ENCODE measurements at regions not wholly inside any gene's neighbourhood (a gene's known extent, or its start where the extent isn't known, plus 50 kb on each side); places are given as distances from the start of the nearest gene placed in this dataset.
A peak's percentile ranks its signal among the peaks of the same experiment; 100 is the strongest.
"Not testable (repeated sequence)": the region's sequence is repeated elsewhere in the genome, so short reads cannot be mapped to it uniquely, and the experiment has no call there.

DNA sequence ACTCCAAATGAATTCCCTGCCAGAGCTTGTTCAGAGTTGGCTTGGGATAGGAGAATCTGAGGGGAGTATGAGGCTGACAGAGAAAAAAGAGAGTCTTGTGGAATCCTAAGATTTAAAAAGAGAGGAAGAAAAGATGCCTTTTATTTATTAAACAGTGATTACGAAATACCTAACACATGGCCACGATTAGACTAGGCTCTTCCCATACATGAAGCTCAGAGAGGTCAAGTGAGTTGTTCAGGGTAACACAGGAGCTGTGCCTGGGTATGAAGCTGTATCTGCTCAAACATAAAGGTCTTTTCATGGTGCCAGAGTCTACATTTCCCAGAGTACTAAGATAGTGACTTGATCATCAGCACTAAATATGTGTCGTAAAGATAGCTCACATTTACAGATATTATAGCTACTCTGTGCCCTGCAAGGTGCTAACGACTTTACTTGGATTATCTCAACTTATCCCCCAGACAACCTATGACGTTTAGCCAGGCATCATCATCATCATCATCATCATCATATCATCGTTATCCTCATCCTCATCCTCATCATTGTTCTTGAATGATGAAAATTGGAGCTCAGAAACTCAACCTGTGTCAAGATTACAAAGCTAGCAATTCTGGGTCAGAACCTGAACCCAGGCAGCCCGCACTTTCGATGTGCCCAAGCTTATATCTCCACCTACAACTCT is 500.8 kb downstream of the NPIPA7 start:
- no peak for DNase-seq

DNA sequence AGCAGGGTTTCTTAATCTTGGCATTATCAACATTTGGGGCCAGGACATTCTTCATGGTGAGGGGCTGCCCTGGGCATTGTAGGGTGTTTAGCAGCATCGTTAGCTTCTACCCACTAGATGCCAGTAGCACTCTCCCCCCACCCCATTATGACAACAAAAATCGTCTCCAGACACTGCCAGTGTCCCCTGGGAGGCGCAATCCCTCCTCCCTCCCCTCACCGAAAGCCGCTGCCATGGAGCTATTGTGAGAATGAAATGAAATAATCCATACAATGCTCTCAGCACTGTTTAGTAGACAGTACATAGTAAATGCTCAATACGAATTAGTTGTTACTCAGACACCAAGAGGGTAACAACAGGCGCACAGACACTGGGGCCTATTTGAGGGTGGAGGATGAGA is 502.9 kb downstream of the NPIPA7 start:
- DNase-seq, result no peak

DNA sequence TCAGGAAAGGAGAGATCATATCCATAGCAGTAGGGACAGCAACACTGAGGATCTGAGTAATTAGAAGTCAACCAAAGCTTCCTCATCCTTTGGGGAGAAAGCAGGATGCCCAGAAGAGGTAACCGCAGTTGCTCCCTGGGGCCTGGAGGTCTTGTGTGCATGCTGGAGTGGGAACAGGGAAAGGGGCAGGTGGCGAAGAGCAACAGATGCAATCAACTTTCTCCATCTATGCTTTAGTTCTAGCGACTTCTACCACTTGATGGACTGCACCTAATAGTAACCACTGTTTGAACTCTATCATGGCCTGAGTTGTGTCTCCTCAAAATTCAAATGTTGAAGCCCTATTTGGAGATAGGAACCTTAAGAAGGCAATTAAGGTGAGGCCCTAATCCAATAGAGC is 503.8 kb downstream of the NPIPA7 start:
- no peak for DNase-seq

DNA sequence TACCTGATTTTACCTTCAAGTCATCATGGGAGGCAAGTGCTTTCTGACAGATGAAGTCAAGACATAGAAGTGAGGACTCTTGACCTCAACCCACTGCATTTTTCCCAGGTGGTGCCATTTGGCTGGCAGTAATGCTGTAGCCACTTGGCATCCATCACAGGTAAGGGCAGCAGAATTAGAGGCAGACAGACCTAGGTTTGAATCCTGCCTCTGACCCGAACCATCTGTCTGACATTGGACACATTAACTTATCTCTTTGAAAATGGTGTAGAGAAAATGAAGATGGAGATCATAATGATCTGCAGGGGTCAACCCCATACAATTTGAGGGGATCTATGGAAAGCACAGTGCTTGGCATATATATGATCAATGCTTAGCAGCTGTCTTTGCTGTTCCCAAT is 505.5 kb downstream of the NPIPA7 start:
- DNase-seq, result no peak

DNA sequence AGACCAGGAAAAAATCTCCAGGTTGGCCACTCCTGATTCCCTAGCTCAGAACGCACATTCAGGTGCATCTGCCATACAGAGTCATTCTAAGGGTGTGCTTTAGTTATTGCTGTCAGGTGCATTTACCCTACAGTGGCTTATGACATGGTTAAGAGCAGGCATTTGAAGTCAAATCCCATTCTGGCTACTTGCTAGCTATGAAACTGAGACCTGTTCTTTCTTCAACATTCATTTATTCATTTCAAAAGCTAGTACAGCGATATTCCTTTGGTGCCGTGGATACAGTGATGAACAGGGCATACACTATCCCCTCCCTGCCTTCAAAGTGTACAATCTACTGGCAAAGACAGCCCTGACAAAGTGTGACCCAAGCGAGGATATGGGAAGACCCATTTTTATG is 508.3 kb downstream of the NPIPA7 start:
- DNase-seq, result no peak

DNA sequence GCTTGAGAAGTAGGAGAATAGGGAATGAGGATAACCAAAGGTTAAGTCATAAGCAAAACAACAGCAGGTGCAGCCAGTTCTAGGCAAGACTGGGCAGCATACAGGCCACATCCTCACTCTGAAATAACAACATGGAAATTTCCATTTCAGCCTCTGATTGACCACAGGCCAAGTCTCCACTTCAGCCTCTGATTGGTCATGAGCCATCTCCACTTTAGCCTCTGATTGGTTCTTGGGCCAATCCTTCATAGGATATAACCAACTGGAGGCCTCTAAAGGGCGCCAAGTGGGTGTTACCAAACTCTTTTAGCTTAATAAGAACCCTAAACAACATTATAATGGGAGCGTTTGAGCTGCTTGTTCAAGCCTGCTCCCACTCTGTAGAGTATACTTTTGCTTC is 512.0 kb downstream of the NPIPA7 start:
- no peak for DNase-seq

DNA sequence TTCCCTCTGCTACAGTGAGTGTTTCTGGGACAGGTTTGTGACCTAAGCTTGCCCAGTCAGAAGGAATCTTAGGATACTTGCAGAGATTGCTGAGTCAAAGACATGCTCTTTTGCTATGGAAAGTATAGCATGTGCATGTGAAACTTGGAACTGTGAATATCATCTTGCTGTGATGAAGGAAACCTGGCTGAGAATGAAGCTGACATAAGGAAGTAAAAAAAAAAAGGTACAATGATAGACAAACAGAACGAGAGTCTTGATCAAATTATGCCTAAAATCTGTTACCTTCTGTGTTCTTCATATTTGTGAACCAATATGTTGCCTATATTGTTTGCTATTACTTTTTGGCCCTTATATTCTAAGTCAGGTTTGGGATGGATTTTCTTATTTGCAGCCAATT is 525.7 kb downstream of the NPIPA7 start:
- no peak for DNase-seq

DNA sequence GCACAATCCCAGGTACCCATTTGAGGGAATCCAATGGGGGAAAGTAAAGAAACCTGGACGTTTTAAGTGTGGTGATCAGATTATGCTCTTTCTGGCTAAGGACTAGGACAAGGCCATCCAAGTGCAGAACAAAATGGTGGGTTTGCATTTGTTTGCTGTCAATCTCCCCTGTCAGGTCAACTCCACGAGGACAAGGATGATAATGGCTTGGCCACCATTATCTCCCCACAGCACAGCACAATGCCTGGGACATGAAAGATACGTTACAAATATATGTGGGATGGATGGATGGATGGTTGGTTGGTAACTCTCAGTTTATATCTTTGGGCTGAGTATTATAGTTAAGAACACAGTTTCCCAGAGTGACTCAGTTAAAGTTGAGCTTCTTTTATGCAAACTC is 526.9 kb downstream of the NPIPA7 start:
- no peak for DNase-seq

DNA sequence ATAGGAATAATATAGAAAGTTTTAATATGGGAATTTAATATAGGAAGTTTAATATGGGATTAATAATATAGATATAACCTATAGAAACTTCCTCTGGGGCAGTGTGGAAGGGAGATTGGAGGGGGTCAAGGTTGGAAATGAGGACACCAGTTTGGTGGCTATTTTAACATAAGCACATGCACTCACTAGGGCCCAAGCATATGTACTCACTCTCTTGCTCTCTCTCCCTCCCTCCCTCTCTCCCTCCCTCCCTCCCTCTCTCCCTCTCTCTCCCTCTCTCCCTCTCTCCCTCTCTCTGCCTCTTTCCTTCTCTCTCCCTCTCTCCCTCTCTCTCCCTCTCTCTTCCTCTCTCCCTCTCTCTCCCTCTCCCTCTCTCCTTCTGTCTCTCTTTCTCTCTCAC is 528.1 kb downstream of the NPIPA7 start:
- DNase-seq, result no peak

DNA sequence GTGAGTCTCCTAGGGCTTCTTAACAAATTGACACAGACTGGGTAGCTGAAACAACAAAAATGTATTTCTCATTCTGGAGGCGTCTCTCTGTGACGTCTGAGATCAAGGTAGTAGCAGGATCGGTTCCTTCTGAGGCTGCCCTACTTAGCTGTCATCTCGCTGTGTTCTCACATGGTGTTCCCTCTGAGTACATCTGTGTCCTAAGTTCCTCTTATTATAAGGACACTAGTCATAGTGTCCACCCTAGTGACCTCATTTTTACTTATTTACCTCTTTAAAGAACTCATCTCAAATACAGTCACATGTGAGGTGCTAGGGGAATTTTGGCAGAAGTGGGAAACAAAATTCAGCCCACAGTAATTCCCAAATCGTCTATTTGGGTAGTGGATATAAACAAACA is 529.1 kb downstream of the NPIPA7 start:
- no peak for DNase-seq

DNA sequence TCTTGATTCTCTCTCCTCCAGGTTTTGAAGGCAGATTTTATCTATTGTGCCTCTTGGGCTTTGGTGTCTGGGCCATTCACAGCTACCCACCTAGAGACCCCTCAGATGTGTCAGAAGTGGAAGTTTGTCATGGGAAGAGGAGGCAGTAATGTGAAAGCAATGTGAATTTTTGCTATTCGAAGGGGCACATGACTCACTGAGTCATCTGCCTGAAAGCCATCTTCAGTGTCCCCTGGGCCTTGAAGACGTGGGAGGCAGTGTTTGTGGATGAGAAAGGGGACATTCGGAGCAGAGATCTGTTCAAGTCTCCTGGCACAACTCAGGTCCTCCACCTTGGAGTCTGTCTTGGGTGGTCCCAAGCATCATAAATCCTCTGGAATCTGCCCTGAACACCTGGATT is 530.2 kb downstream of the NPIPA7 start:
- no peak for DNase-seq

DNA sequence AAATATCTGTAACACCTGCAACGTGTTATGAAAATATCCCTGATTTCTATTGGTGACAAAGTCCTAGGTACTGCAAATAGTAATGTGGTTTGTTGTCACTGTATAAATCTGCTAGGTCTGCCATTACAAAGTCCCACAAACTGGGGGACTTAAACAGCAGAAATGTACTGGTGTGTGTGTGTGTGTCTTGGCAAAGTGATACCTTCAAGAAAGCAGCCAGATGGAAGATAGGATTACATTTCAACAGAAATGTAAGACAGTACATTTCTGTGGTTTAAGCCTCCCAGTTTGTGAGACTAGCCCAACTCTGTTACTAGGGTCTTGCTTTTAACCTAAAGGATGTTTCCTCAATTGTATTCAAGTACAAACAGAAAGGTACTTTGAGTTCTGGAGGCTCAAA is 531.7 kb downstream of the NPIPA7 start:
- DNase-seq, result no peak

DNA sequence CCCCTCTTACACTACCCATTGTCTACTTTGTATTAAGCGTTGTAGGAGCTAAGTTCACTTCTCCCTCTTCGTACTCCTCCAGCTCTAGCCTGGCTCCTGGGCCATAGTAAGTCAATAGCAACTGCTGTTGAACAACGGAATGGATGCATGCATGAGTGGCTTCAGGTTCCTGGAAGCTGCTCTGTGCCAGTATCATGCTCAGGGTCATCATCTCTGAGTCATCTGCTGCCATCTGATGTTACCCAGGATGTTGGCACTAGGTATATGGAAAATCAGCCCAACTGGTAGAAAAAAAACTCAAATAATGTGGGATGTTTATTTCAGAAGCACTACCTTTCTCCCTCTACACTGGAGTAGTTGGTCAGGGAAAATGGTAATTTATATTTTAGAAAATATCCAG is 536.8 kb downstream of the NPIPA7 start:
- no peak for DNase-seq

DNA sequence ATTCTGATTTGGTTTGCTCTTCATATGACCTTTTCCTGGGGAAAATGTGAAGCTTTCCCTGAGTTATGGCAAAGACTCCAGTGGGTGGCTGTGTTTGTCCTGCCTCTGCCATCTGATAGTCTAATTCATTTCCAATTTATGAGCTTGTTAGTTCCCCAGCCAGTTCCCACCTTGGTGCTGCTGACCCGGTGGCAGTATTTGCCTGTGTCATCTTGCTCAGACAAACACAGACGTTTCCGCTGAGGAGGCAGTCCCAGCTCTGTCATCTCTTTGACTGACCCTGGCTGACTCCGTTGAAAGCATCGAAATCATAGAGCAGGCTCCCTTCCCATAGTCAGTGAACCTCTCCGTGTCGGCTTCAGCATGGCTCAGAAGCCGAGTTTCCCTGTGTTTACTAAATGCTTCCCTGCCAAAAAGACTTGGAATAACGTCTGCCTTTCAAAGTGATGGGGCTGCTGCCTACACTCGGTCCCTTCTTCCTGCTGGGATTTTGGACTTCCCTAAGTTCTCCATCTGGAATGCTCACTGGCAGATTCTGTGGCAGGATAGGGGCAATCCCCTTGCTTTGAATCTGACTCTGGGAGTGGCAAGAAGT is 538.3 kb downstream of the NPIPA7 start:
- peak; percentile 13 for DNase-seq

DNA sequence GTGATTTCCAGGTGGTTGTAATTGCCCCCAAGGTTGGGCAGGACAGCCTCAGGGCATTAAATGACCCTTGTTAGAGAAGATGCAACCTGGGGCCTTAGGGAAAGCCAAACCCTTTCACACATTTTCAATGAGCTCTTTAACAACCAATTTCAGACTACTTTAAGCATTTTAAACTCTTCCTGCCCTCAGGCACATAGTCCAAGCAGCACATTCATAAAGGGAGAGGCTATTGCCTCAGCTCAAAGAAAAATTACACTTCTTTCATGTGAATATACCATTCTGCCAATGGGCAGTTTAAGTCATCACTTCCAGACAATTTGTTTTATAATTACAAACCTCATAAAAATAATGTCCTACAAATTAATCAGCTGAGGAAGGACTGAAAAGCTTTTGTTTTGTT is 544.5 kb downstream of the NPIPA7 start:
- no peak for DNase-seq

DNA sequence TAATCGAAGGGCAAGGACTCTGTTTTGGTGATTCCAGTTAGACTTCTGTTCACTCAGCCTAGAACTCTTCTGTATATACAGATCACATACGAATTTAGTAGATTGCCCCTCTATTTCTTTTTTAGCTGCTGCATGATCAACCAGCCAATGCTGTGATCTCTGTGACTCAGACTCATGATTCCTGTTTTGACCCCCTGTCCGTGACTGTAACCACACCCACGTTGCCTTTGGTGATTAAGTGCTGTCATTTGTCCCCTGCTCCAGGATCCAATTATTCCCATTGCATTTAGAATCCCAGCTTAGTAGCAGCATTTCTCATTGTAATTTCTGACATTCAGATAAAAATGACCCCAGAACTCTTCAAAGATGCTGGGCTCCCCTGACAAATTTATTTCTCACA is 545.7 kb downstream of the NPIPA7 start:
- no peak for DNase-seq

DNA sequence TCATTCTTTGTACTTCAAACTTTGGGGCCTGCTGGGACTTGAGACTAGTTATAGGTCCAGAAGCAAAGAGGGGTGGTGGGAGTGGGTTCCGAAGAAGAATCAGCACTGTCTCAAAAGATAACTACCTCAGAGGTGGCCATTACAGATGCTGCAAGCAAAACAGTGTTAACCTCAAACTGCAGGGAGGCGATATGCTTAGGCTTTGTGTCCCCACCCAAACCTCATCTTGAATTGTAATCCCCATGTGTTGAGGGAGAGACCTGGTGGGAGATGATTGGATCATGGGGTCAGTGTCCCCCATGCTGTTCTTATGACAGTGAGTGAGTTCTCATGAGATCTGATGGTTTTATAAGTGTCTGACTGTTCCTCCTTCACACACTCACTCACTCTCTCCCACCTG is 545.3 kb downstream of the XYLT1 start:
- no peak for DNase-seq

DNA sequence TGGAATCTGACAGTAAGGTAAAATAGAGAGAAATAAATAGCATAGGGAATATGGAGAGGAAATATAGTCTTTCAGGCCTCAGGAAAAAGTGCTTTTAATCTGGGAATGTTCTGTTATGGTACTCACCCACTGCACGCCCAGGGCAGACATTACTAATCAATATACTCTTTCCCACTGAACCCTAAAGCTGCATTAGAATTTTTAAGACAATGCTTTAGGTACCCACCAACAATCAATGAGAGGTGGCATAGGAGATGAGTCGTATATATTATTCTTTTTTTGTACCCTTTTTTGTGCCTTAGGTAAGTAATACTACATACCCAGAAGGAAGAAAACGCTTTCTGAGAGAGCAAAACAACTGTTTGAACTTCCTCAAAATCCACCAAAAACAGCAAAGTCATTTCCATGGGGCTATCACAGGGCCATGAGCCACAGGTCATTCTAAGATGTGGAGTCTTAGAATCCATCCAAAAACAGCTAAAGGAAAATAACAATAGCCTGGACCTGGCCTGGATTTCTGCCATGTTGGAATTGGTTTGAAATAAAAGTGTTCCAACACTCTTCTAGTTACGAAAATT is 542.1 kb downstream of the XYLT1 start:
- no peak for DNase-seq

DNA sequence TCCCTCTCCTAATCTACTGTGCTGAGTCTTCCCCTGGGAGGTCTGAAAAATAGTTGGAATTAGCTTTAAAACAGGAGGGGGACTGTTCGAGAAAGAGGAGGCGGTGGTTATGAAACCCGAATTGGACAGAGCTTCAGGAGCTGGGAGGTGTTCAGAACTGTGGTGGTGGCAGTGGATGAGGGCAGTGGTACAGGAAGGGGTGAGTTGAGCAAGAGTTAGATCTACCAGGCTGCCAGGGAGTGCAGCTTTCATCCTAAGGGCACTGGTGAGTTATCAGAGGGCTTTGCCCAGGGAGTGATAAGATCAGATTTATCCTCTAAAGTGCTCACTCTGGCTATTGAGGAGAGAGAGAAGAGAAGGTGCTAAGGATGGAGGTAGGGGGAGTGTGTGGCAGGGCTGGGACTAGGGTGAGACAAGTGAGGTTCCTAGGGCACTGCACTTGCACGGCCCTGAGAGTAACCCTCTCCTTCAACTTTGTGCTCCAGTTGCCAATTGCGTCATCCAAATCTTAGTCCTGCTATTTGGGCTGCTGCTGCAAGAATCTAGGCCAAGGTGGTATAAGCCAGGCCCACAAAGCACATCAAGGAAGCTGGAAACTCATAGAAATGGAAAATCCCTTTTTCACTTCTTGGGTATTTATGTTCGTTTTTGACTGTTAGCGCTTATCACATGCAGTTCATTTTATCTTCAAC is 540.3 kb downstream of the XYLT1 start:
- DNase-seq, result no peak

DNA sequence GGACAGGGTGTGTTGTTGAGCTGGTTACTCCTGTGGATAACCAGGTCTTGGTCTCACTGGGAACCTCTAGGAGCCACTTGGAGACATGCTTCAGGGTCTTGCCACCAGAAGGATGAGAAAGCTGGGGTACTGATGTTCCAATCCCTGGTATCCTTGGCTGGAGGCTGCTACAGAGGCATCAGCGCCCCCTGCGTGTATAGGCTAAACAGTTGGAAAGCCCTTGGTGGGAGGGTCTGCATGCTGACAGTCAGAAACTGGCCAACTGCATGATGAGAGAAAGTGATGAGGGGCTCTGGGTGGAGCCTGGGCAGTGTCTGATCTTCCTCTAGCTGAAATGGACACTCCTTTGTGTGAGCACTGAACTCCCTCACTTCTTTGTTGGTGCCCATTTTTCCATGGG is 536.9 kb downstream of the XYLT1 start:
- no peak for DNase-seq

DNA sequence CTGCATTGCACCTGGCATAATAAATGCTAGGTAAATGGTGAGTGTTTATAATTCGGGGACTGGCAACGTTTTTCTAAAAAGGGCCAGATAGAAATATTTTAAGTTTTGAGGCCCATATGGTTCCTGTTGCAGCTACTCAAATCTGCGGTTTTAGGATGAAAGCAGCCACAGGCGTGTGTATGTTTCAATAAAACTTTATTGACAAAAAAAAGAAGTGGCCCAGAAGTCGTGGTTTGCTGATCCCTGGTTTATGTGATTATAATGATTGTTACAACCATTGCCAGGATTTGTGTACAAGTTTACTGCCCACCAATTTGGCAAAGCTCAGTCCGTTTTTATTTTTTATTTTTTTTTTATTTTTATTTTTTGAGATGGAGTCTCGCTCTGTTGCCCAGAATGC is 536.1 kb downstream of the XYLT1 start:
- DNase-seq, result no peak

DNA sequence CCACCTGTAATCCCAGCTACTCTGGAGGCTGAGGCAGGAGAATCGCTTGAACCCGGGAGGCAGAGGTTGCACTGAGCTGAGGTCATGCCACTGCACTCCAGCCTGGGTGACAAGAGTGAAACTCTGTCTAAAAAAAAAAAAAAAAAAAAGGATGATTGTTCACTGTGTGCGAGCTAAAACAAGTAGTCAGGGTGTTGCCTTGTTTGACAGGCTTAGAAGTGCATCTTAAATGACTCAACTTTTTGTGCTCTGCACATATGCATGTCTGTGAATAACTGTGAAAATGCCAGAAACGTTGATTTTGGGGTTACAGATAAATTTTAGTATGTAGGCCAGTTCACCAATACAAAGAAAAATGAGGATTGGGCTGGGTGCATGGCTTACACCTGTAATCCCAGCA is 534.9 kb downstream of the XYLT1 start:
- not testable (repeated sequence) for DNase-seq

DNA sequence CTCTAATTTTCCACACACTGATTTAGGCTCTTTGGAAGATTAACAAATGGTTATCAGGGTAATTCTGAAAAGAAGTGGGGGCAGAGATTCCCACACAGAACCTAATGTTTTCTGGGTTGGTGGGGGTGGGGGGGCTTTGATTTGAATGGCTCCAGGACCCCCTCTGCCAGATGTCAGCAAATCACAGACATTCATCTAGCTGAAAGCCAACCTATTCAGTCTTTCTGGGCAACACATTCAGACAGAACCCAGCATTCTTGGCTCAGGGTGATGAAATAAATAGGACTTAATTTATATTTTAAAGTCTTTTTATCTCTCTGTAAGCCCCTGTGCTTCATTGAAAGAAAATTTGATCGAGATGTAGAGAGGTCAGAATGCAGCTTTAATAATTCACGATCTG is 533.2 kb downstream of the XYLT1 start:
- DNase-seq, result no peak

DNA sequence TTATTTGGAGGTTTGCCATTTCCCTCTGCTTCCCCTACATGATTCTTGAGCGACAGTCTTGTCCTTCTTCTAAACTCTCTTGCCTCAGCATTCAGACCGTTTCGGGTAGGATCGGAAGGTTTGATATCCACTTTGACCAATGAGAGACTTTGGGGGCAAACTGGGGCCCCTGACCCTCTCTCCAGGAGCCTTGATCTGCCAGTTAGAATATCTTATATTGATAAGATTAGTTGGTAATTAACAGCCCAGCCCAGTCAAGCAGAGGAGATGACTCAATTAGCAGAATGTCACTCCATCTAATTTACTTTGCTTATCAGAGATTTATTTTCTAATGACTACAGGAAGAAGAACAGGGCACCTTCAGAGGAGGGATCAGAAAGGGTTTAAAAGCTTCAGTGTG is 532.8 kb downstream of the XYLT1 start:
- no peak for DNase-seq

Measured in left kidney (tissue), 1 donor.